ENCODE measurements at regions not wholly inside any gene's neighbourhood (a gene's known extent, or its start where the extent isn't known, plus 50 kb on each side); places are given as distances from the start of the nearest gene placed in this dataset.

GRCh38 chr2:2715036-2715818 lies 384.2 kb upstream of the MYT1L start:
- no peak for TF ChIP-seq CTCF (IDR thresholded peaks at IDR 0.05)
- TF ChIP-seq POLR2A (IDR thresholded peaks at IDR 0.05) = no peak

Data from lower leg skin (tissue), 3 donors.